NCI-H2227 (cell line): ENCODE measurements at regions not wholly inside any gene's neighbourhood (a gene's known extent, or its start where the extent isn't known, plus 50 kb on each side); places are given as distances from the start of the nearest gene placed in this dataset.

Experiments used
- DNase-seq: peaks from one replicate; lab custom pipeline; 2025; ENCODE audit not compliant: unreplicated experiment; lab: John Stamatoyannopoulos, UW

DNA sequence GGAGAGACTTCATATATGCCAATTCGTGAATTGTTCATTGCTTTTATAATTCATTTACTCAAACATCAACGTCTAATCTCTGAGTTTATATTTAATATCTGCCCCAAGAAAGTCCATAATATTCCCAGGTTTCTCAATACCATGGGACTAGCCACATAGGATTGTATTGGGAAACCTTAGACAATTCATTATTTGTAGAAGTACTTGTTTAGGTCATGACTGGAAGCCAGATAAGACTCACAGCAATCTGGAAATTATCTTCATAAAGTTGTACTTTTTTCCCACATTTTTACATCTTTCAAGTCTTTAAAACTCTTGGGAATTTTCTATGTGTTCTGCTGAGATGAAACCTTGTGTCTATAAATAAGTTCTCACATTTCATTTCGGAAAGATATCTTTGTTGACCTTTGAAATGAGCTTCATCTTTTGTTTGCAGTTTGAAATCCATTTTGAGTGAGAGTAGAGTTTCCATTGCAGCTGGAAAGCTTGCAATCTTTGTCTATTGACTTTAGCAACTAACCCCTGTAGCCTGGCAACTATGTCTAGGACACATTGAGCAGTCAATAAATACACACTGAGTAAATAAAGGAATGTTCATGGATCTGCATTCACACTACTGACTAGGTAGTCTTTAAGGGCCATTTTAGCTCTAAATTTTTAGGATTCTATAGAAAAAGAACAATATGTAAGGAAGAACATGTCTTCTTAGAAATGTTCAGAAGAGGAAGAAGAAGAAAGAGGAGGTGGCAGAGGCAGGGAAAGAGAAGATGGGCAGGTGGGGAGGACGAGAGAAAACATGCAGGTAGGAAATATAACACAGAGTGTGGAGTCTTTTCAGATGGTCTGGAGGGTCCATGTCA, 154.4 kb downstream of the LRIG3 start:
- DNase-seq, result no peak

DNA sequence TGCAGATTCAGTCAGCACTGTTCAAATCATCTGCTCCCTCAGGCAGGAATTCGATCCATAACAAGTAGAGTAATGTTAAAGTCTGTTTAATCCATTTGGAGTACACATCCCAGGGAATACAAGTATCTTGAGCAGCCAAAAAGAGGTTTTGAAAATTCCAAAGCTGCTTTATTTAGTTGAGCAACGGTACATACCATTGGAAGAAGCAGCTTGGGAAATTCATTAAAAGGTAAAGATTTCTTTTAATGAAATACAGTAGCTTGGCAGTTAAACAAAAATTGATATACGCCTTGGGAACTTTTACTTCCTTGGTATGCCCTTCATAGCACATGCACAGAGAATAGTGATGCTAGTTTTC, 153.8 kb downstream of the LRIG3 start:
- no peak for DNase-seq

DNA sequence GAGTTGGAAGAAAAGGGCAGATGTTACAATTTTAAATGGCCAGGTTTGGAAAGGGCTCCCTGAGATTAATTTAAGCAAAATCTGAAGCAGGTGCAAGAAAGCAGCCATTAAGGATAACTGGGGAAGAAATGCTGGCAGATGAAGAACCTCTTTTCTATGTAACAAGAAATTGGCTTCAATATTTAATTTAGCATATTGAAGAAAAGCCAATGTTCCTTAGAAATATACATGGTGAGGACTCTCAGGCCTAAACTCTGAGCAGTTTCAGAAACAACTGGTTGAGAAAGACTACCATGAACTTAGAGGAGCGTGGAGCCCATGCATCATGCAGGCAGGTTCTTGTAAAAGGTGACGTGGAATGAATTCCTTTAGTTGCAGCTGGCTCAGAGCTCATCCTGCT, 152.8 kb downstream of the LRIG3 start:
- DNase-seq, result no peak

DNA sequence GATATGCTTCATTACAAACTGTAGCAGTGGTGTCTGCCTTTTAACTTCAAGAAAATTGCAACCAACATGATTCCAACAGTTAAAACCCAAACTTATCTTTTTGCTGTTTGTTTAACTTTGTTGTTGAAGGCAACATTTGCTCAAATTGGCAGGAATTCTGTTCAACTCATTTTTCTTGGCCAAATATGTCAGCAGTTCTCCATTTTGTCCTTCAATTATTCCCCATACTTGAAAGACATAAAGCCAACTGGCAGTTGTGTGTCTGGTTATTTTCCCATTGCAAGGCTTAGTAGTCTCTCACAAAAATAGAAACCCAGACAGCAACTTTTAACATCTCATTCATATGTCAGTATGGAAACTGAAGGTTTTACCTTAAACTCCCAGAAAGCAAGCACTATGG, 146.3 kb downstream of the LRIG3 start:
- no peak for DNase-seq

DNA sequence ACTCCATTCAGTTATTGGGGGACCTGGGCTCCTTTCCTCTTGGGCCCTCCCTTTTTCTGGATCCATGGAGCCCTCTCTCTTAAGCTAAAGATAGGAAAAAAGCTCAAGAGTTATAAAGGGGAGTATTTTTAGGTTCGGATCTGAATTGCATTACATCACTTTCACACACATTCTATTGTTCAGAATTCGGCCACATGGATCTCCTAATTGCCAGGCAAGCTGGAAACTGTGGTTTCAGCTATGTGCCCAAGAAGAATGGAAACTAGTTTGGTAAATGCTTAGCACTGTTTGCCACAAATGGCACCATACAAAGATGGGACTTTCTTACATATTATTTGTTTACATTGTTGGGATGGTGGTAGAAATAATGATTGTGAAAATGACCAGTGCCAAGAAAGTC, 145.6 kb downstream of the LRIG3 start:
- no peak for DNase-seq

DNA sequence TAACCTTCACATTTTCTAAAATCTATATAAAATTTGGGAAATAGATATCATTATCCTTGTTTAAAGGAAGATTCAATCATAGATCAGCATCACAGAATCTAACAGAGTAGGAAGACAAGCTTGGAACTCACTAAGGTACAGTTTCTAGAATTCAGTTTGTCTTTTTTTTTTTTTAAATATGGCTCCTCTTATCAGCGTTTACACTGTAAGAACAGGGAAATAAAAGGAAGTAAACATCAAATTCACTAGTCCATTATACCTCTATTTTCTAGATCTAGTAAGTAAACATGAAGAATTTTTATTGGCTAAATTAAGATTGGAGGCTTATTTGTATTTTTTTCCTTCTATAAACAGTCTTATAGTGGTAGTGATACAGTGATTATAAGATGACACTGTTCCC, 144.9 kb downstream of the LRIG3 start:
- no peak for DNase-seq

DNA sequence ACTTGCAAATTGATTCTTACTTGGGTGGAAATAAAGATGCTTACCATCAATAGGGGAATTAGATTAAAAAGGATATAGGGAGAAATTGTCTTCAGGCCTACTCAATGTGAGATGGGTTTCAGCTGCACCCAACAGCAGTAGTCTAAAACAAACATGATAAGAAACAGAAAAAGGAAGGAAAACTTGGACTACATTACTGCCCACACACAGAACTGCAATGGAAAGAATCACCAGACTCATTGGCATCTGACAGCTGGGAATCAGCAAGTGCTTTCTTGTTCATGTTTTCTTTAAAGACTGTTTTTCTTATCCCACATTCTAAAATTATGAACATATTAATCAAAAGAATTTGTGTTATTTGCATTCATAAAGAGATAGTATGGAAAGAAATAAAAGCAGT, 144.2 kb downstream of the LRIG3 start:
- DNase-seq, result no peak

DNA sequence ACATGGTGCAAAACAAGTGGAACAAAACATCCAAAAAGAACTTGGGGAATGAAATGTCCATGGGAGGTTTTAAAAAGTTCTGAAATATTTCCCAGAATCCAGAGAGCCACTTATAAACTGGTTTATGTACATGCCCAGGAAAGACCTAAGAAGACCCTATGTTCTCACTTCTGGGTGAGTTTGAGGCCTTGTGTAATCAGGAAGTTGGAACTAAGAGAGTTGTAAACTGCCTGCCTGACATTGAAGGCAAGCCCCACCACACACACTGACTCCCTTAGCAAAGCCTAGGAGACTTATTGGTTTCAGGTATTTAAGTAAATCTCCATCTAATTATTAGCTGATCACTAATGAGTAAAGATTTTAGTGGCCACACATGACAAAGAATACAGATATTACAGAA, 142.5 kb downstream of the LRIG3 start:
- no peak for DNase-seq

DNA sequence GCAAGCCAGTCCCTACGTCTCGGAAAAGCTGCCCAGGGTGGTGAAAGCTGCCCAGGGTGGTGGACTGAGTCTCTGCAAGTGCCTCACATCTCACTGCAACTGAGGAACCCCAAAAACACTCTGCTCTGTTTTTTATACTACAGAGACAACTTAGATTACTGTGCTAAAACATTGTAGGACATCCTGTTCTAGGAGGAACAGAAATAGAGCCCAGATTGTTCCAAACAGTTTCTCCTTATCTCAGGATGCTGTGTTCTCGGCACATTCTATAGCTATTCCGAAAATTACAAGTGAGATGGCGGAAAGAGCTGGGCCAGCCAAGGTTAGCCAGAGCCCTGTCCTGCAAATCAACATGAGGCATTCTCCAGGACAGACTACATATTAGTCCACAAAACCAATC, 138.7 kb downstream of the LRIG3 start:
- no peak for DNase-seq

DNA sequence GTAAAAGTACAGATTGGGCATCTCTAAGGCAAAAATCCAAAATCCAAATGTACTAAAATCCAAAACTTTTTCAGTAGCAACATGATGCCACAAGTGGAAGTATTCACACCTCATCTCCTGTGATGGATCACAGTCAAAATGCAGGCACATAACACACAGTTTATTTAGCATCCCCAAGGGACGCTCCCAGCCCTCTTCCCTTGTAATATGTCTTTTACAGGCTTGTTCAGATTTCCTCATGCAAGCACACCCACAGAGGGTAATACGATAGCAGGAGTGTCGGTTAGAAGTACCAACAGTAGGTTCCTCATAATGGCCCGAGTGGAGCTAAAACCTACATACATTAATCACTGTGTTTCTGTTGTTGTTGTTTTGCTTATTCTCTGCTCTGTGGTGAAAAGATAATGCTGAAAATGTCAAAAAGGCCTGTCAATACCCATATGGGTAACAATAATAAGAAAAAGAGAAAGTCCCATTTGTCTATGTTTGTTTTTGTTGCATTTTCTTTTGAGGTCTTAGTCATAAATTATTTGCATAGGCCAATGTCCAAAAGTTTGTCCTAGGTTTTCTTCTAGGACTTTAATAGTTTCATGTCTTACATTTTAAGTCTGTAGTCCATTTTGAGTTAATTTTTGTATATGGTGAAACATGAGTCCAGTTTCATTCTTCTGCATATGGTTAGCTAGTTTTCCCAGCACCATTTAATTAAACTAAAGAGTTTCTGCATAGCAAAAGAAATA, 133.1 kb downstream of the LRIG3 start:
- no peak for DNase-seq

DNA sequence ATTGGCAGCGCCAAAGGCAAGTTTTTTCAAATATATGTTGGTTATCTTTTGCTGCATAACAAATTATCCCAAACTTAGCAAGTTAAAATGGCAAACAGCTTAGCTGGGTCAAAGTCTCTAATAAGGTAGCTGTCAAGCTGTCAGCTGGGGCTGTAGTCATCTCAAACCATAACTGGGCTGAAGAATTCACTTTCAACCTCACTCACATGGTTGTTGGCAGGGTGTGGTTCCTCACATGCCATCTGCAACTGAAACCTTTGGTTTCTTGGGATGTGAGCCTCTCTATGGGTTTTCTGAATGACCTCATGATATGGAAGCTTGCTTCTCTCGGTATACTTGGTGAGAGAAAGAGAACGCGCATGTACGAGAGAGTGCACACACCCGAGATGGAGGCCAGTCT, 125.4 kb downstream of the LRIG3 start:
- DNase-seq, result no peak

DNA sequence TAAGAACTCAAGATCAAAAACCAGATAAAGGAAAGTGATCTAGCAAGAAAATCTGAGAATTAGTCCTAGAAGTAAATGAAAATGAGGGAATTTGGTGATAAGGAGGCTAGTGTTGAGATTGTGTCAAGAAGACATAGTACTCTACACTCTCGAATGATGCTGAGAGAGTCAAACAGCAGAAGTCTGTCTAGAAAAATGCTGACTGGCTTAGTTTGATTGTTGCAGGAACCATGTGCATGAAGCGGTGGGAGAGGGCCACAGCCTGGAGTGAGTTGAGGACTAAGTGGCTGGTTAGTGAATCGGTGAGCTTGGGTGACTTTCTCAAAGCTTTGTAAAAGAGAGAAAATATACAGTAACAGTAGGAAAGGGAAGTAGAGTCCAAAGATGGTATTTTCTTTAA, 124.5 kb downstream of the LRIG3 start:
- DNase-seq, result no peak

DNA sequence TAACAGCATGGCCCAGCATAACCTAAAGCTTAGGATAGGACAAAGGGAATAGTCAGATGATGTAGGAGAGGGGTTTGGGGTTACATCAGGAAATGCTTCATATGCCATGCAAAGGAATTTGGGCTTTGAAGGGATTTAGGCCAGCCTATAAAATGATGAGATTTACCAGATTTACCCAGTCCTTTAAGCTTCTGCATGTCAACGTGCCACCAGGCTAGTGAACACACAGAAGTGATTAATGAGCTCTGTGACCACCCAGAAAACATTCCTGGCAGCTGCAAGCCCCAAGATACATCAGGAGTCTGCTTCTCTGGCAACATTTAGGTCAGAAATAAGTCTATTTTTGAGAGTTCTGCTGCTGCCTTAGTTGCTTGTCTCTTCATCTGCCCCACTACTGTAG, 118.3 kb downstream of the LRIG3 start:
- DNase-seq, result no peak

DNA sequence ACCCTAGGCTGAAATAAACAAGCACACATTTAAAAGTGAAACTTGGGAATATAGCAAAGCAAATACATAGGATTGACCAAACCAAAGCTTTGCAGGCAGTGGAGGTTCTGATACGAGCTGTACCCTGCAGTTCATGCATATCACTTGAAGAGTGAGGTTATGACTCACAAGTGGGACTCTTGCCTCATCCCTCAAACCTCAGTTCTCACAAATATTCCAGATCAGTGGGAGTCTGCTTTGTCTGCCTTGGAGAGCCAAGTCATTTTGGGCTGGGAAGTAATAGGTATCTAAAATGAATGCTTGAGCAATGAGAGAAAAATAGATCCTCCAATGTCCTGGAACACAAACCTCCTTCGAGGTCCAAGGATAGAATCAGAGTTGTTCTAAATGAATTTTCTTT, 116.4 kb downstream of the LRIG3 start:
- DNase-seq, result no peak

DNA sequence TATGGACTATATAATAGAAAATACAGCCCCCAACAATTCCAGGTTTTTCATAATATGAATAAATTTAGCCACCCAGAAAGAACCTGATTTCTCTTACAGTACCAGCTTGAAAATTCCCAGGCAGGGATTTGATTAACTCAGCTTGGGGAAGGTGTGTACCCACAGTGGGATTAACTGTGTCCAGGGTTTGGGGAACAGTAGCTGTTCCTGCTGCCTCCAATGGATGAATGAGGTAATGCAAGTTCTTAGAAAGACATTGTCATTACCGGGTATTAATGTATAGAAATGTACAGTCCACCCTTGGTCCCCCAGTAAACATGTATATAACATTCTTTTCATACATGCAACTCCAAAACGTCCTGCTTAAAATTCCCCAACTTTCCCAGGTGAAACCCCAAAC, 115.6 kb downstream of the LRIG3 start:
- DNase-seq, result no peak

DNA sequence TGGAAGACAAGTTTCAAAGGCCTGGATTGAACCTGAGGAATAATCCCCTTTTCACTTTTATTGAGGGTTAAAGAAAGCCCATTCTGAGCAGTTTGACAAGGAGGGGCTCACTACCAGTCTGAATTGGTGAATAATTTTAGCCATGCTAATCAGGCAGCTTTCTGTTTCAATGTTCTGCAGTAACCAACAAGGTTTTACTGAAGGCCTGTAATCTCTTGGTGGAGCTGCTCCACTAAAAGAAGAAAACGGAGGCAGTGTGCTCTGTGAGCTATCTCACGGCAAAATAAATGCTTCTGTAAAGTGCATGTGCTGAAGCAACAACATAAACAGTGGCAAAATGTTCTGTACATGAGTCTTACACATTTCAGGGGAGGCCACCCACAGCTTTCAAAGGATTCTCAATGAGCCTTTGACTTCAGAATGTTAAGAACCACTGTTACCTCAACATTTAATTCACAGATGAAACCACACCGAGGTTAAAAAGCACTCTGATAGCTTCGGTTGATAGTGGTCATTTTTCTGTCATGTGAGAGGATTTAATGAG, 111.2 kb downstream of the LRIG3 start:
- DNase-seq, result no peak

DNA sequence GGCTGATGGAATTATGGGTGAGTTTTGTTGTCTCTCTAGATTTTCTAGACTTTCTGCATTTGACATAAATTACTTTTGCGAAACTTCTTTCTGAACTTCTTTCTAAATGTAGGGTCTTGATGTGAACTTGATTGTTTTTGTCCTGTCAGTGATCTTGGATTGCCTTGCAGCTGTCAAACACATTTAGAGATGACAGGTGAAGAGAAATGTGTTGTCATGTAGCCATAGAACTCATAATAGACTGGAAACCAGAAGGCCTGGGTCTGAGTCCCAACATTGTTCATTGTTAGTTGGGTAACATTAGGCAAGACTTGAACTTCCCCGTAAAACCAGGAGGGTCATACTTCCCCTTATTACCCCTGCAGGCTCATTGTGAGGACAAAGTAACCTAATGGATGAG, 109.0 kb downstream of the LRIG3 start:
- DNase-seq, result no peak

DNA sequence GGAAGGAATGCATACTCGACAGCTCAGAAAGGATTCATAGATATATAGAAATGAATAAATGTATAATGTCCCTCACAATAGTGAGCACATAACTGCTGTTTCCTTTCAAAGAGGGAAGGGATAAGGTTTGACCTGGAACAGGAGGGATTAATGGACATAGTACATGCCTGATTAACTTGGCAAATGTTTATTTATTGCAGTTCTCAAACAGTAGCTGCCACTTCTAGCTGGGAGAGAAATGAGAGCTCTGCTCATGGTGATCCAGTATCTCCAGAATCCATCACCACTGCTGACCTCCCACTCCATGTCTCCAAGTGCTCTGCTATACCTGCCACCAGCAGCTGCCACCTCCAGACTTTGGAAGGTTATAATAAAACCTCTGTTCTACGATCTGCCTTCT, 108.1 kb downstream of the LRIG3 start:
- DNase-seq, result no peak

DNA sequence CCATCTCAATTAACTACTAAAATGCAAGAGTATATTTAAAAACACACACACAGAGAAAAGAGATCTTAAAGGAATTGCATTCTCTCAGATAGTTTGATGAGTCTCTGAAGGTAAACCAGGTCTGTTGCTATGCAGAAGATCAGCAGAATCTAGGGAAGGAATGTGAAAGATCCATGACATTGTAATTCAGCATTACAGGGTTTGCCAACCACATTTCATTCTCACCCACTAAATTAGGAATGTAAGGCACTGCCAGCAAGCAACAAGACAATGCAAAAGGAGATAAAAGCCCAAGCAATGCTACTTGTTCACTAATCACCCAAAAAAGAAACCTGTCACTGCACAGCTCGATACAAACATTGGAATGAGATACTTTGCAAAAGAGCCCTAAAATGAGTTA, 106.3 kb downstream of the LRIG3 start:
- no peak for DNase-seq

DNA sequence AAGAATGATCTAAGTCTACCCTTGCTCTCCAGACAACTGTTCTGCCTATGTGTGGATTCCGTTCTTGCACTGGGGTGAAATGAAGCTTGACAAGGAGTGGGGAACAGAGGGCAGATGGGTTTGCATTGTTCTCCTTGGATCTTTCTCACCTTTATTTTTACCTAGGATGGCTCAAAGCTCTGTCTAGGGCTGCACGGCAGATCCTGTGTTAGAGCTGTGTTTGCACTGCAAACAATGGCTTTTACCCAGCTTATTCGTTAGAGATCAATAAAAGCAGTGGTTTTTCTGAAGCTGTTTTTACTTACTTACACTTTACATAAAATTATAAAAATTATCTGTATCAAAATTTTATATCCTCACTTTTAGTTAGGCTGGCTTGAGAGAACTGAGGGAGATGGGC, 105.1 kb downstream of the LRIG3 start:
- no peak for DNase-seq

DNA sequence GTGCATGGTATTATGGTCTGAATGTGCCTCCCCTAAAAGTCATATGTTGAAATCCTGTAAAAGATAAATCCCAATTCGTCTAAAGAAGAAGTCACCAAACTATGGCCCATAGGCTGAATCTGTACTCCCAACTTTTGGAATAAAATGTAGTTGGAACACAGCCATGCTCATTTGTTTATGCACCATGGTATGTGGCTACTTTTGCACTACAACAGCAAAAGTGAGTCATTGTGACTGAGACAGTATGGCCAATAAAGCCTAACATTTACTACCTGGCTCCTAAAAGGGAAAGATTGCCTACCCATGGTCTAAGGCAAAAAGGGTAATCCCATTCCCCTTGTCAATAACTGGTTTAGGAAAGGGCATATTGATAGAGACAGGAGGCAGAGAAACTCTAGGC, 101.8 kb downstream of the LRIG3 start:
- no peak for DNase-seq

DNA sequence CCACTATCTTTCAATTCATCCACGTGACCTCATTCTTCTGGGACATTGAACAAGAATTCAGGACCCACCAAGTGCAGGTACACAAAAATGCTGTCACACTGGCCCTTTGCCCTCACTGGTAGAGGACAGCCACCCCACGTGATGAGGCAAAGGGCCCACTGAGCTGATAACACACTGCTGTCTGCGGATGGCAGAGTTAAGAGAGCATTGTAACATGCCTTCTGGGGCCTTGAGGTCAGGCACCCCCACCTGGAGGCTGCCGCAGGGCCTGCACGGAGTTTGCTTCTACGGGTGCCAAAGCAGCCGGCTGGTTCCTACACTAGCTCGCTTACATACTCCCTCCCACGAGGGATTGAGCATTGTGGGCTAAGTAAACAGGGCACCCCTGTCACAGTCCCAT, 101.0 kb downstream of the LRIG3 start:
- DNase-seq, result no peak
